ENCODE measurements at regions not wholly inside any gene's neighbourhood (a gene's known extent, or its start where the extent isn't known, plus 50 kb on each side); places are given as distances from the start of the nearest gene placed in this dataset.
A peak's percentile ranks its signal among the peaks of the same experiment; 100 is the strongest.
"Not testable (repeated sequence)": the region's sequence is repeated elsewhere in the genome, so short reads cannot be mapped to it uniquely, and the experiment has no call there.

GRCh38 chr2:210730672-210731071 lies 174.3 kb downstream of the CPS1 start:
- POLR2A ChIA-PET = no interaction called here
- H3K27ac ChIP-seq = no peak overlapping the region
- 25% methylated on average over 2 of the region's 2 CpGs for WGBS (ENCODE audit: missing lambda C conversion rate)
- no peak overlapping the region for H3K4me2 ChIP-seq
- ATAC-seq = no peak
- peak; percentile 11 for TF ChIP-seq MAFK (IDR thresholded peaks at IDR 0.05; ENCODE audit: partially characterized antibody)
- TF ChIP-seq CHD2 (IDR thresholded peaks at IDR 0.05; ENCODE audit: low read length, partially characterized antibody) = no peak
- no peak for TF ChIP-seq POLR2AphosphoS2 (conservative IDR thresholded peaks at IDR 0.05; ENCODE audit: low read length)
- no peaks in the 10 kb centered on the region for H3K9me3 ChIP-seq
- FAIRE-seq = no peak
- CTCF ChIA-PET = no interaction called here
- no peaks in the 10 kb centered on the region for H3K4me1 ChIP-seq
- H3K4me3 ChIP-seq = no peak overlapping the region
- DNase-seq (ENCODE audit: low read depth in 1 of 2, low spot score in 1 of 2) = no peak

- DNase-seq (ENCODE audit: low read depth in 1 of 2, low spot score in 1 of 2); FAIRE-seq; H3K4me1 ChIP-seq; H3K4me3 ChIP-seq; H3K27ac ChIP-seq; ATAC-seq; POLR2A ChIA-PET; H3K4me2 ChIP-seq; H3K9me3 ChIP-seq; CTCF ChIA-PET: not testable (repeated sequence)
- 21% methylated on average over 9 of the region's 9 CpGs for WGBS (ENCODE audit: missing lambda C conversion rate)
Observed at GRCh38 chr2:210746826-210747225, 190.4 kb downstream of the CPS1 start.

- no peak overlapping the region for H3K4me2 ChIP-seq
- CTCF ChIA-PET = no interaction called here
- FAIRE-seq = no peak
- H3K9me3 ChIP-seq = no peaks in the 10 kb centered on the region
- H3K4me3 ChIP-seq = no peak overlapping the region
- TF ChIP-seq ZC3H11A (IDR thresholded peaks at IDR 0.05) = no peak
- no peak for TF ChIP-seq PBX3 (IDR thresholded peaks at IDR 0.05)
- TF ChIP-seq CBX8 (IDR thresholded peaks at IDR 0.05) = no peak
- no peak for TF ChIP-seq NR3C1 (IDR thresholded peaks at IDR 0.05)
- no peak for TF ChIP-seq HMGXB4 (CRISPR knock-in tag; IDR thresholded peaks at IDR 0.05; ENCODE audit: borderline replicate concordance)
- TF ChIP-seq TFCP2L1 (CRISPR knock-in tag; IDR thresholded peaks at IDR 0.05) = no peak
- TF ChIP-seq RARB (CRISPR knock-in tag; IDR thresholded peaks at IDR 0.05) = no peak
- TF ChIP-seq SREBF2 (IDR thresholded peaks at IDR 0.05) = no peak
- no peak for TF ChIP-seq KDM1A (IDR thresholded peaks at IDR 0.05; ENCODE audit: low read depth)
- no peak for TF ChIP-seq USF2 (IDR thresholded peaks at IDR 0.05)
- no peak for TF ChIP-seq RNF2 (IDR thresholded peaks at IDR 0.05; ENCODE audit: borderline replicate concordance, low read depth)
- no peak for TF ChIP-seq MAZ (IDR thresholded peaks at IDR 0.05; ENCODE audit: borderline replicate concordance, low read depth, low read length)
- TF ChIP-seq HES2 (IDR thresholded peaks at IDR 0.05) = no peak
- no peak for TF ChIP-seq POLR2AphosphoS2 (conservative IDR thresholded peaks at IDR 0.05; ENCODE audit: low read length)
- no peak for TF ChIP-seq TP53 (CRISPR knock-in tag; IDR thresholded peaks at IDR 0.05)
- H3K27ac ChIP-seq = no peak overlapping the region
- no peaks in the 10 kb centered on the region for H3K4me1 ChIP-seq
- POLR2A ChIA-PET = no interaction called here
- WGBS (ENCODE audit: missing lambda C conversion rate) = 16% methylated on average over 6 of the region's 6 CpGs
- ATAC-seq = no peak
- no peak for DNase-seq (ENCODE audit: low read depth in 1 of 2, low spot score in 1 of 2)
Observed at GRCh38 chr2:210752532-210752931, 196.1 kb downstream of the CPS1 start.

GRCh38 chr2:210753386-210753785 lies 197.0 kb downstream of the CPS1 start:
- 41% methylated on average over 3 of the region's 3 CpGs for WGBS (ENCODE audit: missing lambda C conversion rate)
- Histone ChIP-seq H3K9me3 (no peaks in the 10 kb centered on the region), H3K4me1 (no peaks in the 10 kb centered on the region), H3K4me3 (no peak overlapping the region), H3K4me2 (no peak overlapping the region), H3K27ac (no peak overlapping the region)
- ChIA-PET CTCF (no interaction called here), POLR2A (no interaction called here)
- FAIRE-seq = no peak
- no peak for DNase-seq (ENCODE audit: low read depth in 1 of 2, low spot score in 1 of 2)
- no peak for ATAC-seq
- TF ChIP-seq SREBF2 (IDR thresholded peaks at IDR 0.05) (no peak), REST (IDR thresholded peaks at IDR 0.05) (no peak), TP53 (CRISPR knock-in tag; IDR thresholded peaks at IDR 0.05) (no peak), SMC3 (IDR thresholded peaks at IDR 0.05) (no peak), BHLHE40 (IDR thresholded peaks at IDR 0.05; ENCODE audit: low read depth, low read length) (no peak), ZNF302 (CRISPR knock-in tag; IDR thresholded peaks at IDR 0.05) (no peak), MAZ (IDR thresholded peaks at IDR 0.05; ENCODE audit: borderline replicate concordance, low read depth, low read length) (no peak), ZSCAN20 (CRISPR knock-in tag; IDR thresholded peaks at IDR 0.05) (no peak), RFX5 (IDR thresholded peaks at IDR 0.05) (no peak), RCOR1 (IDR thresholded peaks at IDR 0.05; ENCODE audit: low read depth, low read length) (no peak), E2F6 (IDR thresholded peaks at IDR 0.05; ENCODE audit: borderline replicate concordance, low read depth) (no peak), KDM1A (IDR thresholded peaks at IDR 0.05; ENCODE audit: low read depth) (no peak)

Measured in A549 (cell line).